HG02763 (cell line): ENCODE measurements at regions not wholly inside any gene's neighbourhood (a gene's known extent, or its start where the extent isn't known, plus 50 kb on each side); places are given as distances from the start of the nearest gene placed in this dataset.

ENCODE experiments used
- ATAC-seq: cut with Tn5 transposase; IDR thresholded peaks from one replicate; pipeline ENCODE4 v1.9.1; 2021; ENCODE audit warnings: mild to moderate bottlenecking, moderate library complexity; ENCODE audit not compliant: unreplicated experiment

DNA sequence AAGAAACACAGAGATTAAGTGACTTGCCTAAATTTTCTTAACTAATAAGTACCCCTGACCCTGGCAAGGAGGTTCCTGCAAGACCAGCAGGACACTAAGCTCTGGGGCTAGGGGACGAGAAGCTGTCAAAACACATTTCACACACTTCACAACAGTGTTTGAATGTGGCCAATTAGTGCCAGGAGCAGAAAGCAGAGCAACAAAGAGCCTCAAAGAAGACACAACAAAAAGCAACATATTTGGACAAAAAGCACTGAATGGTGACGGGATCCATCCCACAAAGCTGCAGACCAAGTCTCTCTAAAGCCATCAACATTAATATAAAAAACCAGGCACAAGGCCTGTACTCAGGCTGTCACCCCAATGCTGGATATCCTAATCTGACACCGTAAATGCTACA, 361.9 kb upstream of the RASGEF1B start:
- no peak for ATAC-seq

DNA sequence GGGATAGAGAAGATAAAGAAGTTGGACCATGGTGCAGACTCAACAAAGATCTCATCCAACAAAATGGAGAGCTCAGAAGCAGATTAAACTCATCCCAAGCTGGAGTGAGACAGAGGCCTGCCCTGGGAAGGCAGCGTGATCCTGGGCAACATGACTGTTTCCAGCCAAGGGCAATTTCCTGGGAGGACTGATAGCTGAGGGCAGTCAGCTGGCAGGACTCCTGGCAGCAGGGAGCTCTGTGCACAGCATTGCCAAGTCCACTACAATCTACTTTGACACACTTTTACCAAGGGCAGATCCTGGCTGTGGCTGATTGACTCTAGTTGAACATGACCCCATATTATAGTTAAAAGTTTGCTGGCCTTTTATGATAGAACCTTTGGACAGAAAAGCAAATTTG, 357.3 kb upstream of the RASGEF1B start:
- no peak for ATAC-seq

DNA sequence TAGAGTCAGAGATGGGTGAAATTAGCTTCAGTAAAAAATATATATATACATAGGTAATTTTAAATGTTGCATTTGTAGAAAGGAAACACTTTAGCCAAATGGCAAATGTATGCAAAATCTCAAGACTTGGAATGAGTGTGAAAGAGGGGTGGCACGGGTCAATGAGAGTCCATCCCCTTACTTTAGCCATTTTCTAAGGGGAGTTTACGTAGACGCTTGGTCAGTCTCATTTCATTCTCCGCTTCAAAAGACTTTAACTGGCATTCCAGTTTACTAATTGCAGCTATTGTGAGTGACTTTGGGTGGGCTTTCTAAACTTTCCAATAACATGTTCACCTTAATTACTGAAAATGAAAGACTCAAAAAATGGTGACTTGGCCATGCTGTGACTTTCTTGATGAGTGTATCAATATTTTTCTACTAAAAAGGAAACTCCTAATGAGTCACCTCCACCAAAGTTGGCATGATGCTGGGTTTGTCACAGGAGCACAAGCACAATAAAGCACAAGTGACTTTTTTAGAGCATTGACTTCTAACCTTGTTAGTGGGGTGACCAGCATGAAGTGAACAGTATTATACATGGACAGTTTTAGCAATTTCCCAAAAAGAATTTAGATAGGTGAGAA, 356.0 kb upstream of the RASGEF1B start:
- ATAC-seq = peak; percentile 76

DNA sequence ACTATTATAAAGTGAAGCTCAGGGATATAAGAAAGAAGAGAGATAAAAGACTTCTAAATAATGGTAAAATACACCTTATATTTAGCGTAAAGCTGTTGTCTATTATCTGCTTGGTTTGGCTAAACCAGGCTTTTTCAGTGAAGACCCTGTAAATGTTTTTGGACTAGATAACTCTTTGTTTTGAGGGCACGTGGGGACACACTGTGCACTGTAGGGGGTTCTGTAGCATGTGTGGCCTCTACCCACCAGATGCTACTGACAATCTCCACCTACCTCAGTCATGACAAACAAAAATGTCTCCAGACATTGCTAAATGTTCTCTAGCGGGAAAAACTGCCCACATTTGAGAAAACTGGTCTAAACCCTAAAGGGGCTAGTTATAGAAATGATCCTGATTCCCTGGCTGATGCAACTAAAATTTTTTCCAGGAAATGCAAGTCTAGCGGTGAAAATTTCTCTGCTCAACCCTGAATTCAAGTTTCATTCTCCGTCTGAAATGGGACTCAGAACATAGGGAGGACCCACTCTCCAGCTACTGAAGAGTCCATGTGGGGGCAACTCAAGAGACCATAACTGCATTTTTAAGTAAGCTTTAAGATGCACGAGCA, 355.2 kb upstream of the RASGEF1B start:
- no peak for ATAC-seq

DNA sequence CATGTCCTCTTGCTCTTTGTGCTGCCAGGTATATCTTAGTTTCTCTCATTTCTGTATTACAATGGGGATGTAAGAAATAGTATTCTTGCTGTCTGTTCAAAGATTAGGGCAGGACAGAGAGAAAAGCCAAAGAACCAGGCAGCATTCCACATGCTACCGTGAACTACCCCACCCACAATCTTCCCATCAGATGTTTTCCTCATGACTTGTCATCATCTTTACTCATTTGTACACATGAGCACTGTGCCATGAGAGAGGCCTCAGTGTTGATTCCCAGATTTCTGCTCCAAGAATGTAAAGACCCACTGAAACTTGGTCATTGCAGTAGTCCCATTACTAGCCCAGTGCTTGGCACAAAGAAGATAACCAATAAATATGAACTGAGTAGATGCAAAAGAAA, 354.6 kb upstream of the RASGEF1B start:
- ATAC-seq = no peak

DNA sequence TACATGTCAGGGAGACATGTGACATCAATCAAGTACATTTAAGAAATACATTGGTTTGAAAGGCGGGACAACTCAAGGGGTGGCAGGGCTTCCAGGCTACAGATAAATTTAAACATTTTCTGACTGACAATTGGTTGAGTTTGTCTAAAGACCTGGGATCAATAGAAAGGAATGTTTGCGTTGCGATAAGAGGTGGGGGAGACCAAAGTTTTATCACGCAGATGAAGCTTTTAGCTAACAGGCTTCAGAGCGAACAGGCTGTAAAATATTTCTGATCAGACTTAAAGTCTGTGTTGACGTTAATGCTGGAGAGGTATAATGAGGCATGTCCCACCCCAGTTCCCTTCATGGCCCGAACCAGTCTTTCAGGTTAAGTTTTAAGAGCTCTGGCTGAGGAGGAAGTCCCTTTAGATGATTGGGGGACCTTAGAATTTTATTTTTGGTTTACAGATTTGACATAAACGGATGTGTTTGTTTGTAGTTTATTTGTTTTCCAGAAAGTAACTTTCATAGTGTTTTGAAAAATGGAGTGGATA, 346.7 kb upstream of the RASGEF1B start:
- ATAC-seq = no peak

DNA sequence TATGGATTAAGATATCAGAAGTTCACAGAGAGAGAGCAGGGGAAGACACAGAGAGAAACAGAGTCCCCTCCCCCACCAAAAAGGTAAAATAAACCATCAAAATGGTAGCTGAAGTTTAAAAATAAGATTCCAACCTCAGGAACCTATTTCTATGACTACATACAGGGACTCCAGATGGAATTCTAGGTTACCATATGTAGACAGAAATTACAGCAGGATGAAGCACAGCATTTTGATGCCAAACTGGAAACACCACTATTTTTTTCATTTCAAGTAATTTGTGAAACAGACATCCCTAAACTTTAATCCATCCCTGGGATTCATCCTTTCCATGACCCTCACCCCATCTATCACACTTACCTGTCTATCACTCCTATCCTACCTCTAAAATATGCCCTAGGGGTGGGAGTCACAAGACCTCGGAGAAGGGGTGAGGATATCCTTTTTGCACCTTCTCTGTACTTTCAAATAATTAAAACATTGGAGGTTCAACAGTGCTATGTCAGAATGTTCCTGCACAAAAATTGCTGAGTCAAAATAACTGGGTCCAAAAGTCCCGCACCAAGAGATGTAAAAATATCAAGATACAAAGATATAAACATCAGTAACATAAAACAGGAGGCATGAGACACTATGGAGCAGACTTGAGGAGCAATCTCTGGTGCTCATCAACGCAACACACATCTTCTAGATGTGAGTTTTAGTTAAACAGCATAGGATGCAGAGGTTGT, 344.5 kb upstream of the RASGEF1B start:
- ATAC-seq = no peak

DNA sequence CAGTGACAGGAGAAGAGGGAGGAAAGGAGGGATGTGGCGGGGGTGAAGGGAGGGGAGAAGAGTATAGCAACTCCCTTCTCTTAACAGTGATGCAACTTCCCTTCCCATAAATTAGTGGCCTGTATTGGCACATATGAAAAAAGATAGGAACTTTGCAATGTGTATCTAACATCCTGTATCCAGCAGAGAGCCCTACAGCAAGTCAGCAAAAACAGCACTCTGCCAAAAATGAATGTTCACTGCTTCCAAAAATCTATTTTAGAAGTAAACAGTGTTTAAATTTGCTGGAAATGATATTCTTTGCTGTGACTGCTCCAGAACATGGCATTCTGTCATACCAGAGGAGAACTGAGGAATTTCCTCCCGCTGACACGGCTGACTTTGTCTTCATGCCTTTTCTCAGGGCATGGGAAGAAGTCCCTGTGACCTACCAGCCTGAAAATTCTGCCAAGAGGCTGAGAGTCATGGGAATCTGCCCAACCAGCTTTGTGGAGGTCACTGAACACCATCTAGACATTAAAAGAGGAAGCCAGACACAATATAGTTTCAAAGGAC, 343.4 kb upstream of the RASGEF1B start:
- no peak for ATAC-seq

DNA sequence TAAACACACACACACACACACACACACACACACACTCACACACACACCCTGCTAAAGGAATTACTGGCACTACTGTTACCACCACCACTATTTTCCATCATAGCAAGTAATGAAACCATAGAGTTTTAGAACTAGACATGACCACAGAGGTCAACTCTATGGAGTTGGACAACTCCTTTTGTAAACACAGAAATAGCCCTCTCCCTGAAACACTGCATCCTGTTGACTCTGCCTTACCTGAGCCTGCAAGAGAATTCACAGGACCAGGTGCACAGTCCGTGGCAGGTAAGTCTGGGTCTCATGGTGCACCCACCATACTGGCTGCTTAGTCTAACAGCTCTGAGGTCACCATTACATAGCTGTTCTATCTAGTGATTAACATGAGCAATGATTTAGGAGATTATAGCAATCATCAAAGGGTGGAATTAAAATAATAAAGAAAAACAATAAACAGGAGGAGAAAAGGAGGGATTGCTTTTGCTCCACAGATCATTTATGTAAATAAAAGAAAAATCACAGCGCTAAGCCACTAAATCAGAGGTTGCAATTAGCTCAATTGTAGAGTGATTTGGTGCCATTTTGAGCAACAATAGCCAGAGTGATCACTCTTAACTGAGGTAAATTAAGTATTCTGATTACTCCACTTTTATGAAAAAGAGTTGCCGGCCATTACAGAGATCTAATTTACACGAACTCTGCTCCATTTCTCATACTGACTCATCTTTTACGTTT, 340.0 kb upstream of the RASGEF1B start:
- ATAC-seq = no peak

DNA sequence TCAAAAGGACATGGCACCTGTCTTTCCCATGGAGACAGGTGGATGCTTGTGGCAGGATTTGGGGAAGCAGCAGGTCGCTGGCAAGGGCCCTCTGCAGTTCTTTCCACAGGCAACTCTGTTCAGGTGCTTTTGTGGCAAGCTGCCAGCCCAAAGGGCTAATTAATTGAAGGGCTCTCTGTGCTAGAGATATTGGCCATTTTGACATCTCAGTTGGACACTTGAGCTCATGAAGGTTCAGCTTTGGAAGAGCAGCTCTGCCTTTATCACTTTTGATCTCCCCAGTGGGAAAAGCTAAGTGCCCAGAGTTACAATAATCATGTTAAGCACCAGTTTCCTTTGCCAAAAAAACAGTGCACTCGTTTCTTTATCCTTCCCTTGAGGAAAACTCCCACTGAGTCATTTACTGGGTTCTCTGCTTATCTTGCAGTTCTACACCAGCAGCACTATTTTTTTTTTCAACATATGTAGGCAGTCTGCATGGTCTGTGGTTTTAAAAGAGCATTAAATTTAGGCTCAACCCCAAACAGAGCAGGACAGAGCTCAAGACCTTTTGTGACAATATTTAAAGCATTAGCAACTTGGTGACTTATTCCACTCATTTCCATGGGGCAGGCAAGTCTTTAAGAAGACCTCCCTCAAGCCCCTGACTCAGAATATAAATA, 336.4 kb upstream of the RASGEF1B start:
- no peak for ATAC-seq

DNA sequence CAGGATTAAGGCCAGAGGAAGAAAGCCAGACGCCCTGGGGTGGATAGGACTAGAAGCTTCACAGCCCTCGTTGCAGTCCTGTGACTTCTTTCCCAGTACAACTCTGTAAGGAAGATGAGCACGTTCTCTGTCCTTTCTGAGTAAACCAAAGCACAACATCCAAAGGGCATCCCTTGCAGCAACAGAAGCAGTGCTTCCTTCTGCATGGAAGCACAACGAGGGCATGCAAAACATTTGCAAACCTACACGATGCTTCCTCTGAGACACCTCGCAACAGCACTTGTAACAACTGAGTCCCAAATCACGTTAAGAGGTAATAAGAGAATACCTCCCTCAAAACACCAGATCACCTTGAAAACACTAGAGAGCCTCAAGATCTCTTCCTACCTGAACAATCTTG, 335.7 kb upstream of the RASGEF1B start:
- ATAC-seq = no peak

DNA sequence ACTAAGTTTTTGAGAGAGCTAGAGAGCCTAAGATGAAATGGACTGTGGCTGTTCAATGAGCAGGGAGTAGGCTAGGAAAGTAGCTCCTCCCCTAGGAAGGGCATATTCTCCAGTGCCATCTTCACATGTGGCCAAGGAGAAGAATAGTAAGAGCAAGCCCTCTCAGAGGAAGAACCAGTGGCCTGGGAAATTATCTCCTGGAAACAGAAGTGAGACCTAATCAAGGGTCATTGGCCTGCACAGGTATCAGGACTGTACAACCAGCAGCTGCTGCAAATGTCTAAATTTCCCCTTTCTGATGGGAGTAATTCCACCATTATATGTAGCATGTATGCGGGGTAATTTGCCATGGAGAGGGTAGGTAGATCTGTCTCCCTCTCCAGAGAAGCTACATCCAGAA, 334.8 kb upstream of the RASGEF1B start:
- no peak for ATAC-seq

DNA sequence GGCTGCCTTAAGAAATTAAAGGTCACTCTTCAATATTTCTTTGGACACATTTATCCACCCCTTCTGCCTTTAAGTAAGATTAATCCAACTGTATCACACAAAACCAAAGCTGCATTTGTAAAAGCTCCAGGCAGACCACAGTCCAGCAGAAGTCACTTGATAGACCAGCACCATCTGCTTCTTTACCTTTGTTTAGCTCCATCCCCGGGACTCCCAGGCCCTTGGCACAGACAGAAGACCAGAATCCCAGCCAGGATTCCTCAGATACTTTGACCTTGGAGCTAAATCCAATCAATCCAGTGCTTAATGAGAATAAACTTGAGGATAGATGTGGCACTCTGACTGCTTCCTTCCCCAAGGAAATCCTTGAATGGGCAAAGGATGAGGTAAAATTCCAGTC, 333.1 kb upstream of the RASGEF1B start:
- no peak for ATAC-seq

DNA sequence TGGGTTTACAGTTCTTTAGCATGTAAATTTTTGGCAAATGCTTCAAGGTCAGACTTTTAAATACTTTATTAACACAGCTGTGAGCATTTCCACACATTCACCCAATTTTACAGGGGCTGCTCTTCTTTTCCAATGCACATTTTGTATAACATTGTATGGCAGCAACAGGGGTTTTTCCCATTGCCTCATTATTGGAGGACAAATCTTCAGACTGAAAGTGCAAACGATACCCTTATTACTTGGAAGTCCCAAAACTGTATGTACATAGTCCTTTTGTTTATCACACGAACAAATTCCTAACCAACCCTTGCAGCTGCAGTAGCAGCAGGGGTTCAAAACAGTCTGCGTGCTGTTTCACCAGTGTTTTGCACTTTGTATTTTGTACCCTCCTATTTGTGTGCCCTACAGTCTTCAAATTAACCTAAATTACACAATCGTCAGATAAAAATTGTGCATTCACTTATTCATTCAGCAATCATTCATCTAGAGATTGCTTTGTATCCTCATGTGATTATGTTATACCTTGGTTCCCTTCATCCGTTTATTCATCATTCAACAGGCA, 330.7 kb upstream of the RASGEF1B start:
- no peak for ATAC-seq

DNA sequence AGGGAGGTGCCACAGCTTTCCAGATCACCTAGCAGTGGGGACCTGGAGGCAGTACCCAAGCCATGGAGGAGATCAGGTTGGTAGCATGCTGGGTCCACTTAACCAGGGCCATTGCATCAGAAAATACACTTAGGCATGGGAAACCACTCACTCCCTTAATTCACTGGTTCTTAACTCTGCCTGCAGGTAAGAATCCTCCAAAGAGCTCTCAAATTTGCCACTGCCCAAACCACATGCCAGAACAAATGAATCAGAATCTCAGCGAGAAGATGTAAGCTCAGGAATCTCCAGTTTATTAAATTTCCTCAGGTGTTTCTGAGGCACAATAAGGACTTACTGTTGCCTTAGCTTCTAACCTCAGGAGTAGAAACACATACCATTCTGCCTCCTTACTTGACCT, 327.7 kb upstream of the RASGEF1B start:
- ATAC-seq = no peak

DNA sequence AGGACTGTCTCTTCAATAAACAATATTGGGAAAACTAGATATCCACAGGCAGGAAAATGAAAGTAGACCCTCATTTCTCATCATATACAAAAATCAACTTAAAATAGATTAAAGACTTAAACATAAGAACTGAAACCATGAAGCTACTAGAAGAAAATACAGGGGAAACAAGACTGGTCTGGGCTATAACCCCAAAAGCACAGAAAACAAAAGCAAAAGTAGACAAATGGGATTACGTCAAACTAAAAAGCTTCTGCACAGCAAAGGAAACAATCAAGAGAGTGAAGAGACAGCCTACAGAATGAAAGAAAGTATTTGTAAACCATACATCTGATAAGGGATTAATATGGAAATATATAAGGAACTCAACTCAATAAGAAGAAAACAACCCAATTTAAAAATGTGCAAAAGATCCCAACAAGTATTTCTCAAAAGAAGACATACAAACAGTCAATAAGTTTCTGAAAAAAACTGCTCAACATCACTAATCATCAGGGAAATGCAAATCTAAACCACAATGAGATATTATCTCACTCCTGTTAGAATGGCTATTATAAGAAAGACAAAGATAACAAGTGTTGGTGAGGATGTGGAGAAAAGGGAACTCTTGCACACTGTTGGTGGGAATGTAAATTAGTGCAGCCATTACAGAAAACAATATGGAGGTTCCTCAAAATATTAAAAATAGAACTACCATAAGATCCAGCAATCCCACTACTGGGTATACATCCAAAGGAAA, 325.3 kb upstream of the RASGEF1B start:
- ATAC-seq = peak; percentile 64

DNA sequence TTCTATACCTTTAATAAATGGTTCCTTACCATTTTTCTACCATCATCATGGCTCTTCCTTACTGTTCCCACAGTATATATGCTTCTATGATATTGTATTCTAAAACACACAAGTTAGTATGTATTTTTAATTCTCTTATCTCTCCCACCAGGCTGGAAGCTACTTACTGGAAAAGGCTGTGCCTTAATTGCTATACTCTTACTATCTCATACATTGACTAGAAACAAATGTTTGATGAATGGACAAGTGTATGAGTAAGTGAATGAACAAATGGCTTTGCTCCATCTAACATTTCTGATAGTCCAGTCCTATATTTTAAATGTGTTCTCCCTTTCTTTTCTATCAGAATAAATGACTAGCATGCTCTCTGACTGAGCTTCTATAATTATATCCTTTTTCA, 320.8 kb upstream of the RASGEF1B start:
- ATAC-seq = no peak

DNA sequence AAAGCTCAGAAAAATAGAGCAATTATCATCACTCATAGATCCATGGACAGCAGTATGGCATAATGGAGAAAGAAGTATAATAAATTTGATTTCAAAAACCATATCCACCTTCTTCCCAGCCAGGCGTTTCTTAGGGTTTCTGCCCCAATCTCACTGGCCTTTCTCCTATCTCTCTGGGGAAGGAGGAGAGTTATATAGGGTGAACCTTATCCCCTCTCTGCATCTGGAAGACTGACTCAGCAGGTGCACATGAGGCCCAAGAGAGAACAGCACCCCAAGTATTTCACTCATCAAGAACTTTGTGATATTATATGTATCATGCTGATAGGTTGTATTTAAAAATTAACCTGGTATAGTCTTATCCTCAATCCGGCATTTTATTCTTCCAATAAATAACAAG, 318.8 kb upstream of the RASGEF1B start:
- ATAC-seq = no peak

DNA sequence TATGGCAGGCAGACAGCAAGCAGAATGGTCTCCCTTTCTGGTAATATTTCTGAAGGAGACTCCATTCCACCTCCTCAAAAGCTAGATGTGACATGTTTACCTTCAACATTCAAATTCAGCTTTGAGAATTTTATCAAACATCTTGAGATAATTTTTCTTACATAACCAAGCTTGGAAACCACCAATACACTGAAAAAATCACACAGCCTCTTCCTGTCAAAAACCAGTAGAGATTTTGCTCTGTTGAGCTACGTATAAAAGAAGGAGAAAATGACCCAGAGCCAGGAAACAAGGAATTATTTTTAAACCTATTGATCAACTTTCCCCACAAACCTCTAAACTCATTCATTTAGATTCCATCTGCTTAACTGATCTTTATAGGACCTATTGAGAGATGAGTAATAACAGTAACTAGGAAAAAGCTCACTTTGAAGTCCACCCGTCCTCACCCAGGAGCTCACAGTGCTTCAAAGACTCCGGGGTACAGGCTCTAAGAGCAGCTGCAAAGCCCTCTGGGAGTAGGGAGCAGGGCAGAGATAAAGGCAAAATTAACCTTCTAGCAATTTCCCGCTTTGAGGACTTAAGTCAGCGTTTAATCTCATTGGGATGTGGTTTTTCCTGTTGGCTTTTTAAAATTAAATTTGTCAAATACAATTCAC, 318.2 kb upstream of the RASGEF1B start:
- ATAC-seq = no peak
